Mucosa of stomach (tissue), 1 donor: ENCODE measurements at regions not wholly inside any gene's neighbourhood (a gene's known extent, or its start where the extent isn't known, plus 50 kb on each side); places are given as distances from the start of the nearest gene placed in this dataset.

ENCODE experiments used
- H3K27me3 ChIP-seq: one replicate; pipeline ENCODE4 v1.7.0; 2013; ENCODE audit warnings: mild to moderate bottlenecking, low read length; ENCODE audit not compliant: control insufficient read depth, insufficient read depth
- H3K36me3 ChIP-seq: one replicate; pipeline ENCODE4 v1.7.0; 2013; ENCODE audit warnings: low read length; ENCODE audit not compliant: control insufficient read depth, insufficient read depth
- H3K4me1 ChIP-seq: one replicate; pipeline ENCODE4 v1.7.0; 2013; ENCODE audit warnings: mild to moderate bottlenecking, low read length; ENCODE audit not compliant: control insufficient read depth, insufficient read depth
- H3K4me3 ChIP-seq: one replicate; pipeline ENCODE4 v1.7.0; 2013; ENCODE audit warnings: low read length
- H3K9ac ChIP-seq: one replicate; pipeline ENCODE4 v1.7.0; 2013; ENCODE audit warnings: mild to moderate bottlenecking, low read length, moderate library complexity
- H3K9me3 ChIP-seq: one replicate; pipeline ENCODE4 v1.7.0; 2013; ENCODE audit warnings: mild to moderate bottlenecking, low read length, moderate library complexity; ENCODE audit not compliant: control insufficient read depth
- donor health status: Pancreatic carcinoma.

- H3K4me3 ChIP-seq: no peak overlapping the region
- H3K36me3 ChIP-seq: no peaks in the 10 kb centered on the region
- no peak overlapping the region for H3K9ac ChIP-seq
- H3K9me3 ChIP-seq: no peaks in the 10 kb centered on the region
- no peaks in the 10 kb centered on the region for H3K4me1 ChIP-seq
- H3K27me3 ChIP-seq: no peaks in the 10 kb centered on the region
These were observed 351.3 kb downstream of the ENC1 start for GRCh38 chr5:74289238-74289637.

GRCh38 chr5:74288448-74289108, 351.9 kb downstream of the ENC1 start:
- Histone ChIP-seq H3K27me3 (no peaks in the 10 kb centered on the region), H3K4me1 (no peaks in the 10 kb centered on the region)

GRCh38 chr5:74288038-74288437, 352.5 kb downstream of the ENC1 start:
- Histone ChIP-seq H3K36me3 (no peaks in the 10 kb centered on the region), H3K4me3 (no peak overlapping the region), H3K9ac (no peak overlapping the region), H3K9me3 (no peaks in the 10 kb centered on the region), H3K4me1 (no peaks in the 10 kb centered on the region), H3K27me3 (no peaks in the 10 kb centered on the region)

More at GRCh38 chr5:74288448-74289108, 351.9 kb downstream of the ENC1 start:
- Histone ChIP-seq H3K9ac (no peak overlapping the region), H3K9me3 (no peaks in the 10 kb centered on the region), H3K4me3 (no peak overlapping the region), H3K36me3 (no peaks in the 10 kb centered on the region)

GRCh38 chr5:74286734-74287695, 353.5 kb downstream of the ENC1 start:
- Histone ChIP-seq H3K4me3 (no peak overlapping the region), H3K9ac (no peak overlapping the region), H3K4me1 (no peaks in the 10 kb centered on the region), H3K36me3 (no peaks in the 10 kb centered on the region), H3K9me3 (no peaks in the 10 kb centered on the region), H3K27me3 (no peaks in the 10 kb centered on the region)

- H3K4me3 ChIP-seq: no peak overlapping the region
- no peak overlapping the region for H3K9ac ChIP-seq
- H3K27me3 ChIP-seq: no peaks in the 10 kb centered on the region
- H3K4me1 ChIP-seq: no peaks in the 10 kb centered on the region
- H3K36me3 ChIP-seq: no peaks in the 10 kb centered on the region
- no peaks in the 10 kb centered on the region for H3K9me3 ChIP-seq
These were observed 354.8 kb downstream of the ENC1 start for GRCh38 chr5:74285675-74286280.

GRCh38 chr5:74282490-74282889, 358.0 kb downstream of the ENC1 start:
- Histone ChIP-seq H3K9ac (no peak overlapping the region), H3K36me3 (no peaks in the 10 kb centered on the region), H3K9me3 (no peaks in the 10 kb centered on the region), H3K4me3 (no peak overlapping the region), H3K27me3 (no peaks in the 10 kb centered on the region), H3K4me1 (no peaks in the 10 kb centered on the region)

- Histone ChIP-seq H3K4me3 (no peak overlapping the region), H3K9me3 (no peaks in the 10 kb centered on the region), H3K36me3 (no peaks in the 10 kb centered on the region), H3K27me3 (no peaks in the 10 kb centered on the region), H3K4me1 (no peaks in the 10 kb centered on the region), H3K9ac (no peak overlapping the region)
These were observed 359.4 kb downstream of the ENC1 start for GRCh38 chr5:74281166-74281565.

- no peak overlapping the region for H3K4me3 ChIP-seq
- H3K27me3 ChIP-seq: no peaks in the 10 kb centered on the region
- H3K9me3 ChIP-seq: no peaks in the 10 kb centered on the region
- H3K36me3 ChIP-seq: no peaks in the 10 kb centered on the region
- H3K9ac ChIP-seq: no peak overlapping the region
- H3K4me1 ChIP-seq: no peaks in the 10 kb centered on the region
These were observed 360.2 kb downstream of the ENC1 start for GRCh38 chr5:74280306-74280705.

GRCh38 chr5:74279244-74279643, 361.3 kb downstream of the ENC1 start:
- Histone ChIP-seq H3K4me1 (no peaks in the 10 kb centered on the region), H3K9ac (no peak overlapping the region), H3K9me3 (no peaks in the 10 kb centered on the region), H3K36me3 (no peaks in the 10 kb centered on the region), H3K27me3 (no peaks in the 10 kb centered on the region), H3K4me3 (no peak overlapping the region)

GRCh38 chr5:74277418-74277817, 363.1 kb downstream of the ENC1 start:
- Histone ChIP-seq H3K36me3 (no peaks in the 10 kb centered on the region), H3K9me3 (no peaks in the 10 kb centered on the region), H3K4me3 (no peak overlapping the region), H3K4me1 (no peaks in the 10 kb centered on the region), H3K9ac (no peak overlapping the region), H3K27me3 (no peaks in the 10 kb centered on the region)

GRCh38 chr5:74275171-74275992, 365.1 kb downstream of the ENC1 start:
- H3K27me3 ChIP-seq: no peaks in the 10 kb centered on the region
- H3K36me3 ChIP-seq: no peaks in the 10 kb centered on the region
- H3K9ac ChIP-seq: no peak overlapping the region
- H3K9me3 ChIP-seq: no peaks in the 10 kb centered on the region
- H3K4me3 ChIP-seq: no peak overlapping the region
- no peaks in the 10 kb centered on the region for H3K4me1 ChIP-seq
